ENCODE measurements at regions not wholly inside any gene's neighbourhood (a gene's known extent, or its start where the extent isn't known, plus 50 kb on each side); places are given as distances from the start of the nearest gene placed in this dataset.

- no peak for TF ChIP-seq ZBTB33 (IDR thresholded peaks at IDR 0.05; ENCODE audit: borderline replicate concordance, low read depth)
These were observed 149.6 kb upstream of the IRX2 start (continued) for GRCh38 chr5:2901096-2901495.

- H3K4me3 ChIP-seq (ENCODE audit: low read depth in 2 of 2, low read length in 1 of 2) = no peak overlapping the region
- H3K4me1 ChIP-seq (ENCODE audit: control insufficient read depth in 1 of 2, insufficient read depth in 2 of 2, low read depth in 1 of 2, low read length in 1 of 2) = no peaks in the 10 kb centered on the region
- ChIA-PET POLR2A (no interaction called here), CTCF (no interaction called here)
- no peaks in the 10 kb centered on the region for H3K9me2 ChIP-seq
- no peaks in the 10 kb centered on the region for H3K27me3 ChIP-seq (ENCODE audit: insufficient read depth)
- H3F3A ChIP-seq (replicated peaks; ENCODE audit: insufficient read depth) = no peaks in the 10 kb centered on the region
- H3K27ac ChIP-seq (ENCODE audit: low read depth in 2 of 2, low read length in 1 of 2) = no peak overlapping the region
- no peaks in the 10 kb centered on the region for H3K79me2 ChIP-seq (ENCODE audit: insufficient read depth)
- H3K4me2 ChIP-seq = no peak overlapping the region
- TF ChIP-seq USF2 (IDR thresholded peaks at IDR 0.05; ENCODE audit: borderline replicate concordance, low read depth, low read length) (no peak), MAX (IDR thresholded peaks at IDR 0.05; ENCODE audit: low read depth) (no peak), FOXJ3 (CRISPR knock-in tag; IDR thresholded peaks at IDR 0.05) (no peak), REST (IDR thresholded peaks at IDR 0.05; ENCODE audit: low read depth, low read length) (no peak), JUND (IDR thresholded peaks at IDR 0.05) (no peak), MEF2A (IDR thresholded peaks at IDR 0.05; ENCODE audit: borderline replicate concordance, low read depth) (no peak), TCF12 (IDR thresholded peaks at IDR 0.05) (no peak), RCOR1 (IDR thresholded peaks at IDR 0.05; ENCODE audit: low read length) (no peak), POLR2AphosphoS5 (IDR thresholded peaks at IDR 0.05; ENCODE audit: low read depth, low read length) (no peak), MXI1 (IDR thresholded peaks at IDR 0.05; ENCODE audit: low read depth, low read length) (no peak), CTCF (IDR thresholded peaks at IDR 0.05) (no peak), FOSL2 (IDR thresholded peaks at IDR 0.05; ENCODE audit: borderline replicate concordance, low read depth) (no peak), SMC3 (IDR thresholded peaks at IDR 0.05; ENCODE audit: low read depth, low read length) (no peak), ZBTB33 (IDR thresholded peaks at IDR 0.05; ENCODE audit: borderline replicate concordance, low read depth) (no peak), PBX3 (IDR thresholded peaks at IDR 0.05) (no peak), EP300 (IDR thresholded peaks at IDR 0.05; ENCODE audit: borderline replicate concordance in 1 of 2, low read depth in 1 of 2, low read length in 1 of 2) (no peak), EZH2phosphoT487 (IDR thresholded peaks at IDR 0.05; ENCODE audit: borderline replicate concordance, low read depth) (no peak), GATA2 (CRISPR knock-in tag; IDR thresholded peaks at IDR 0.05) (no peak), TAF1 (IDR thresholded peaks at IDR 0.05; ENCODE audit: borderline replicate concordance, low read depth, low read length) (no peak)
- DNase-seq = no peak
- H3K9me3 ChIP-seq = no peaks in the 10 kb centered on the region
- H2AFZ ChIP-seq (ENCODE audit: low read depth) = no peak overlapping the region
- H3K36me3 ChIP-seq (replicated peaks in 1 of 2; ENCODE audit: control insufficient read depth in 1 of 2, insufficient read depth in 2 of 2, low read length in 1 of 2) = no peaks in the 10 kb centered on the region
- H4K20me1 ChIP-seq (ENCODE audit: insufficient read depth) = no peaks in the 10 kb centered on the region
- H3K9ac ChIP-seq = no peak overlapping the region
These were observed 148.9 kb upstream of the IRX2 start for GRCh38 chr5:2900360-2900759.
